HFFc6 (cell line): ENCODE measurements at regions not wholly inside any gene's neighbourhood (a gene's known extent, or its start where the extent isn't known, plus 50 kb on each side); places are given as distances from the start of the nearest gene placed in this dataset.
A peak's percentile ranks its signal among the peaks of the same experiment; 100 is the strongest.

Experiments used
- DNase-seq: peaks from one replicate; pipeline ENCODE4 v3.0.0-alpha.2; 2018
- H3K27ac Mint-ChIP-seq: 2 replicates; pipeline ENCODE4 v1.8.0; 2020; ENCODE audit warnings: mild to moderate bottlenecking, mixed read lengths
- H3K27me3 Mint-ChIP-seq: 2 replicates; pipeline ENCODE4 v1.8.0; 2021; ENCODE audit warnings: mild to moderate bottlenecking, moderate library complexity, mixed read lengths; ENCODE audit not compliant: insufficient read depth
- H3K36me3 Mint-ChIP-seq: 2 replicates; pipeline ENCODE4 v1.8.0; 2021; ENCODE audit warnings: low read depth, mixed read lengths
- H3K4me1 Mint-ChIP-seq: 2 replicates; pipeline ENCODE4 v1.8.0; 2020; ENCODE audit warnings: low read depth, mixed read lengths
- H3K4me3 Mint-ChIP-seq: 2 replicates; pipeline ENCODE4 v1.8.0; 2020; ENCODE audit warnings: mild to moderate bottlenecking, moderate library complexity, mixed read lengths
- H3K9me3 Mint-ChIP-seq: 2 replicates; pipeline ENCODE4 v1.8.0; 2020; ENCODE audit warnings: mild to moderate bottlenecking, mixed read lengths
- CTCF ChIP-seq: fragments of 200-600 bp; sonication (generic); IDR thresholded peaks from 2 replicates; pipeline ENCODE4 v1.5.0; 2021; ENCODE audit warnings: antibody characterized with exemption, mild to moderate bottlenecking

DNA sequence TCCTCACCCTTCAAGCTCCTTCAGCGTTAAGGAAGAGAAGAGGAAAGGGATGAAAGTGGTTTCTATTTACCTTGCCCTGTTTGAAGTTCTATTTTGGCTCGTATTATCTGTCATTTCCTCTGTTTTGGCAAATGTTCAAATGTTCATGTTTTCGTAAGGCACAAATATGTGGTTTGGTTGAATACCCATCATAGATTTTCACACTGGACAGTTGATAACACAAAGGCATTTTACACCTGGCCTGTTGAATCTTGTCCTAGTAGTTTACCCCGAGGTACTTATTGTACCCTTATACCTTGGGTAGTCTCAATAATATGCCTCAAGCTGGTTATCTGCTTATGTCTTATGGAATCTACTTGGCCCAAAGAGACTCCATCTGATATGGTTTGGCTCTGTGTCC lies 706.9 kb downstream of the METTL15 start:
- peaks cover 18% of the 10 kb centered on the region for H3K36me3 Mint-ChIP-seq
- no peaks in the 10 kb centered on the region; the same call in 1 of the 2 replicates for H3K9me3 Mint-ChIP-seq
- peaks cover 67% of the 10 kb centered on the region for H3K4me1 Mint-ChIP-seq
- H3K4me3 Mint-ChIP-seq, result no peak overlapping the region
- DNase-seq, result no peak
- no peaks in the 10 kb centered on the region for H3K27me3 Mint-ChIP-seq
- no peak overlapping the region for H3K27ac Mint-ChIP-seq
- TF ChIP-seq CTCF, result no peak

- Mint-ChIP-seq H3K27ac (no peak overlapping the region), H3K36me3 (peaks cover 8% of the 10 kb centered on the region; the same call in 1 of the 2 replicates), H3K27me3 (no peaks in the 10 kb centered on the region), H3K4me1 (peaks cover 46% of the 10 kb centered on the region), H3K9me3 (no peaks in the 10 kb centered on the region), H3K4me3 (no peak overlapping the region)
- no peak for DNase-seq
- TF ChIP-seq CTCF, result no peak
Observed at GRCh38 chr11:28808771-28809170, 700.6 kb downstream of the METTL15 start.

DNA sequence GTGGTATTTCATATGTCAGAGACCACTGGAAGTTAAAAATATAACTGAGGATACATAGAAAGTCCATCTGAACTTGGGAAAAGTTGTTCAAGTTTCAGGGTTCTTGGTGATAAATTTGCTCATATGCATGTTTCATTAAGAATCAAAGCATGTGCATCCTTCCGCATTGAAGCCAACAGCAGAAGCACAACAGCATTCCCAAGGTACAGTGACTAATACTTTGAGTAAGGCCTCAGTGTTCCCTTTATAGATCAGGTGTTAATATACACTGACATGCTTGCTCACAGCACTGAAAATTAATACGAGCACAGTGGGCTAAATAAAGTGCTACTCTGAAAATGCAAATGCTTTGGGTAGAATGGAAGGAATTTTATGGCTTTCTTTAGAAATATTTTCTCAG lies 691.1 kb downstream of the METTL15 start:
- Mint-ChIP-seq H3K4me3 (no peak overlapping the region), H3K36me3 (peaks cover 6% of the 10 kb centered on the region; the same call in 1 of the 2 replicates), H3K27ac (no peak overlapping the region), H3K27me3 (no peaks in the 10 kb centered on the region), H3K4me1 (peaks cover 64% of the 10 kb centered on the region; the same call in 1 of the 2 replicates), H3K9me3 (no peaks in the 10 kb centered on the region)
- DNase-seq, result no peak
- no peak for TF ChIP-seq CTCF

- H3K4me1 Mint-ChIP-seq, result peaks cover 71% of the 10 kb centered on the region; the same call in 1 of the 2 replicates
- H3K27ac Mint-ChIP-seq, result no peak overlapping the region; the same call in 1 of the 2 replicates
- peak overlapping the region; percentile 2; the same call in 1 of the 2 replicates for H3K4me3 Mint-ChIP-seq
- TF ChIP-seq CTCF, result no peak
- H3K9me3 Mint-ChIP-seq, result no peaks in the 10 kb centered on the region
- no peaks in the 10 kb centered on the region for H3K27me3 Mint-ChIP-seq
- DNase-seq, result no peak
- peaks cover 15% of the 10 kb centered on the region for H3K36me3 Mint-ChIP-seq
Observed at GRCh38 chr11:28798286-28798685, 690.1 kb downstream of the METTL15 start.

DNA sequence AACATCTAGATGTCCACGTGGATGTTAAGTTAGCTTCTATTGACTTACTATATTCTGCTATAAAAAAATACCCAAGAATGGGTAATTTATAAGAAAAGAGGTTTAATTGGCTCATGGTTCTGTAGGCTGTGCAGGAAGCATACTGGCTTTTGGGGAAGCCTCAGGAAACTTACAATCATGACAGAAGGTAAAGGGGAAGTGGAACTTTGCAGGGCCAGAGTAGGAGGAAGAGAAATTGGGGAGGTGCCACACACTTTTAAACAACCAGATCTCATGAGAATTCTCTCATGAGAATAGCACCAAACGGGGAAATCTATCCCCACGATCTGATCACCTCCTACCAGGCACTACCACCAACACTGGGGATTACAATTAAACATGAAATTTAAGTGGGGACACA lies 689.3 kb downstream of the METTL15 start:
- H3K27ac Mint-ChIP-seq, result no peak overlapping the region
- no peak for TF ChIP-seq CTCF
- H3K27me3 Mint-ChIP-seq, result no peaks in the 10 kb centered on the region
- no peak for DNase-seq
- no peak overlapping the region for H3K4me3 Mint-ChIP-seq
- peaks cover 15% of the 10 kb centered on the region for H3K36me3 Mint-ChIP-seq
- H3K9me3 Mint-ChIP-seq, result no peaks in the 10 kb centered on the region
- peaks cover 63% of the 10 kb centered on the region; the same call in 1 of the 2 replicates for H3K4me1 Mint-ChIP-seq

GRCh38 chr11:28794405-28794804 lies 686.2 kb downstream of the METTL15 start:
- Mint-ChIP-seq H3K27me3 (no peaks in the 10 kb centered on the region; the same call in none of the 2 replicates), H3K36me3 (peaks cover 46% of the 10 kb centered on the region), H3K9me3 (peaks cover 21% of the 10 kb centered on the region), H3K4me3 (no peak overlapping the region), H3K27ac (no peak overlapping the region), H3K4me1 (peaks cover 44% of the 10 kb centered on the region)
- TF ChIP-seq CTCF, result no peak
- DNase-seq, result no peak
